ENCODE measurements at regions not wholly inside any gene's neighbourhood (a gene's known extent, or its start where the extent isn't known, plus 50 kb on each side); places are given as distances from the start of the nearest gene placed in this dataset. TPM values are rescaled to one million over a fixed set of nuclear protein-coding genes. Genes with fewer than 3 reads are reported as not detected.
"Not testable (repeated sequence)": the region's sequence is repeated elsewhere in the genome, so short reads cannot be mapped to it uniquely, and the experiment has no call there.

GRCh38 chr9:40884072-40884901, 244.2 kb downstream of the FOXD4L6 start:
- Mint-ChIP-seq H3K9me3 (peaks cover 81% of the 10 kb centered on the region), H3K4me1 (ENCODE audit: low read depth) (no peaks in the 10 kb centered on the region), H3K36me3 (ENCODE audit: low read depth) (peaks cover 42% of the 10 kb centered on the region), H3K27me3 (no peaks in the 10 kb centered on the region), H3K4me3 (no peak overlapping the region), H3K27ac (no peak overlapping the region)
- TF ChIP-seq CTCF (IDR thresholded peaks at IDR 0.05): no peak
- no peak for DNase-seq
- intact Hi-C loops (cut with micrococcal nuclease): no loop called here
- no peak for ATAC-seq
- POLR2A ChIA-PET: no interaction called here
- CTCF ChIA-PET: no interaction called here

- H3K27me3 Mint-ChIP-seq; H3K4me1 Mint-ChIP-seq (ENCODE audit: low read depth); CTCF ChIA-PET; H3K4me3 Mint-ChIP-seq; ATAC-seq; POLR2A ChIA-PET; intact Hi-C loops (cut with micrococcal nuclease); DNase-seq; H3K27ac Mint-ChIP-seq: not testable (repeated sequence)
- Mint-ChIP-seq H3K9me3 (peaks cover 76% of the 10 kb centered on the region), H3K36me3 (ENCODE audit: low read depth) (peaks cover 35% of the 10 kb centered on the region)
These were observed 244.9 kb downstream of the FOXD4L6 start for GRCh38 chr9:40883423-40884071.

GRCh38 chr9:40873753-40874295, 254.7 kb downstream of the FOXD4L6 start:
- peaks cover 45% of the 10 kb centered on the region for H3K36me3 Mint-ChIP-seq (ENCODE audit: low read depth)
- intact Hi-C loops (cut with micrococcal nuclease); CTCF ChIA-PET; H3K4me3 Mint-ChIP-seq; H3K27me3 Mint-ChIP-seq; H3K4me1 Mint-ChIP-seq (ENCODE audit: low read depth); ATAC-seq; DNase-seq; POLR2A ChIA-PET; H3K27ac Mint-ChIP-seq: not testable (repeated sequence)
- peaks cover 62% of the 10 kb centered on the region for H3K9me3 Mint-ChIP-seq

- H3K4me1 Mint-ChIP-seq (ENCODE audit: low read depth); ATAC-seq; CTCF ChIA-PET; H3K4me3 Mint-ChIP-seq; intact Hi-C loops (cut with micrococcal nuclease); POLR2A ChIA-PET; H3K27me3 Mint-ChIP-seq; DNase-seq; H3K27ac Mint-ChIP-seq: not testable (repeated sequence)
- peaks cover 49% of the 10 kb centered on the region for H3K36me3 Mint-ChIP-seq (ENCODE audit: low read depth)
- H3K9me3 Mint-ChIP-seq: peaks cover 53% of the 10 kb centered on the region
These were observed 260.0 kb downstream of the FOXD4L6 start for GRCh38 chr9:40868437-40868836.

Small RNA genes lying in the stretch of these regions (microRNA-seq; reads per million reads assigned to microRNA genes)
- gene MIR1299 (ENCODE audit: borderline microRNAs expressed, borderline replicate concordance): not detected
